ENCODE measurements at regions not wholly inside any gene's neighbourhood (a gene's known extent, or its start where the extent isn't known, plus 50 kb on each side); places are given as distances from the start of the nearest gene placed in this dataset.

GRCh38 chr20:24149881-24150307 lies 161.3 kb upstream of the GGTLC1 start:
- peaks cover 3% of the 10 kb centered on the region for H3K9me3 Mint-ChIP-seq
- DNase-seq (ENCODE audit: extremely low spot score, unreplicated experiment), result no peak

GRCh38 chr20:24149175-24149574 lies 160.6 kb upstream of the GGTLC1 start:
- Mint-ChIP-seq H3K9me3 (peaks cover 3% of the 10 kb centered on the region), H3K27me3 (peaks cover 22% of the 10 kb centered on the region), H3K27ac (no peak overlapping the region), H3K4me3 (no peak overlapping the region), H3K36me3 (no peaks in the 10 kb centered on the region), H3K4me1 (ENCODE audit: unreplicated experiment) (no peaks in the 10 kb centered on the region)
- no peak for TF ChIP-seq CTCF (conservative IDR thresholded peaks at IDR 0.05)
- no peak for DNase-seq (ENCODE audit: extremely low spot score, unreplicated experiment)

More at GRCh38 chr20:24149881-24150307, 161.3 kb upstream of the GGTLC1 start:
- H3K4me1 Mint-ChIP-seq (ENCODE audit: unreplicated experiment), result no peaks in the 10 kb centered on the region
- no peaks in the 10 kb centered on the region for H3K36me3 Mint-ChIP-seq
- peaks cover 26% of the 10 kb centered on the region for H3K27me3 Mint-ChIP-seq
- no peak overlapping the region for H3K4me3 Mint-ChIP-seq
- no peak overlapping the region for H3K27ac Mint-ChIP-seq
- TF ChIP-seq CTCF (conservative IDR thresholded peaks at IDR 0.05), result peak; percentile 71

DNA sequence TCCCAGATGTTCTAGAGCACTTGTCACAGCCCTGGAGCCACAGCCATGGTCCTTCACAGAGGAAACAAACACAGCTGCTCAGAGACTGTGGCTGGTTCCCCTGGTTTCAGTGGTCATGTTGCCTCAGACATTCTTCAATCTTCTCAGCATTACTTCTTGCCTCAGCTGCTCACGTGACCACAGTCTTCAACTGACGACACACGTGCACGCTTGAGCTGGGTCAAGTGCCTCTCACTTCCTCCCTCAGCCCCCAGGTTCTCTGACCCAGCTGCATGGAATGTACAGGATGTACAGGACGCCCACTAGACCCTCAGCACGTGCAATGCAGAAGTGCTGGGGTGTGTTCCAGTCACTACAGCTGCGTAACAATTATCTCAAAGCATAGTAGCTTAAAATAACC lies 159.8 kb upstream of the GGTLC1 start:
- peaks cover 3% of the 10 kb centered on the region for H3K9me3 Mint-ChIP-seq
- no peak for TF ChIP-seq CTCF (conservative IDR thresholded peaks at IDR 0.05)
- H3K27me3 Mint-ChIP-seq, result peaks cover 19% of the 10 kb centered on the region
- no peaks in the 10 kb centered on the region for H3K4me1 Mint-ChIP-seq (ENCODE audit: unreplicated experiment)
- DNase-seq (ENCODE audit: extremely low spot score, unreplicated experiment), result no peak
- no peak overlapping the region for H3K4me3 Mint-ChIP-seq
- H3K27ac Mint-ChIP-seq, result no peak overlapping the region
- H3K36me3 Mint-ChIP-seq, result no peaks in the 10 kb centered on the region

GRCh38 chr20:24147961-24148360 lies 159.4 kb upstream of the GGTLC1 start:
- Mint-ChIP-seq H3K27me3 (peaks cover 18% of the 10 kb centered on the region), H3K36me3 (no peaks in the 10 kb centered on the region), H3K4me1 (ENCODE audit: unreplicated experiment) (no peaks in the 10 kb centered on the region), H3K9me3 (peaks cover 3% of the 10 kb centered on the region), H3K4me3 (no peak overlapping the region), H3K27ac (no peak overlapping the region)
- no peak for DNase-seq (ENCODE audit: extremely low spot score, unreplicated experiment)
- no peak for TF ChIP-seq CTCF (conservative IDR thresholded peaks at IDR 0.05)

DNA sequence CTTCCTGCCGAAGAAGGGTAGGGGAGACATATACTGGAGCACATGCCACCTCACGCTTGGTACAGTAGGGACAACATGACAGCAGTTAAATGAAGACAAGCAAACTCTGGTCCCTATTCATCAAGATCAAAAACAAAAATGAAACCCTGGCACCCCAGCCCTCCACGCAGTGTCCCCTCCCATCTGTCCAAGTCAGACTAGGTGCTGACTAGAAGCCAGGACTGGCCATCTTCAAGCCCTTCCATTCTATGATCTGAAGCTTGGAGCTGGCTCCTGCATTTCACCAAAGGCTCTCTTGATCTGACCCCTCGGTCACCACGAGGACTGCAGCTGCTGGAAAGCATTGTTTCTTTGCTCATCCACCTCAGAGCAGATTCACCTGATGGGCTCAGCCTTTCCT lies 158.9 kb upstream of the GGTLC1 start:
- H3K27ac Mint-ChIP-seq, result no peak overlapping the region
- H3K4me3 Mint-ChIP-seq, result no peak overlapping the region

More for the DNA sequence above, 158.9 kb upstream of the GGTLC1 start:
- Mint-ChIP-seq H3K27me3 (peaks cover 18% of the 10 kb centered on the region), H3K9me3 (peaks cover 3% of the 10 kb centered on the region), H3K4me1 (ENCODE audit: unreplicated experiment) (no peaks in the 10 kb centered on the region), H3K36me3 (no peaks in the 10 kb centered on the region)
- DNase-seq (ENCODE audit: extremely low spot score, unreplicated experiment), result no peak
- no peak for TF ChIP-seq CTCF (conservative IDR thresholded peaks at IDR 0.05)
